22Rv1 (cell line): ENCODE measurements at regions not wholly inside any gene's neighbourhood (a gene's known extent, or its start where the extent isn't known, plus 50 kb on each side); places are given as distances from the start of the nearest gene placed in this dataset.

Source experiments
- ZFX ChIP-seq: fragments of 450-650 bp; IDR thresholded peaks from 2 replicates; pipeline ENCODE4 v1.6.1; 2017; ENCODE audit warnings: antibody characterized with exemption, borderline replicate concordance
- TF ChIP-seq, protein P1 (sequence below): fragments of 450-650 bp; IDR thresholded peaks from 2 replicates; pipeline ENCODE4 v1.5.1; 2017; ENCODE audit warnings: mild to moderate bottlenecking

DNA sequence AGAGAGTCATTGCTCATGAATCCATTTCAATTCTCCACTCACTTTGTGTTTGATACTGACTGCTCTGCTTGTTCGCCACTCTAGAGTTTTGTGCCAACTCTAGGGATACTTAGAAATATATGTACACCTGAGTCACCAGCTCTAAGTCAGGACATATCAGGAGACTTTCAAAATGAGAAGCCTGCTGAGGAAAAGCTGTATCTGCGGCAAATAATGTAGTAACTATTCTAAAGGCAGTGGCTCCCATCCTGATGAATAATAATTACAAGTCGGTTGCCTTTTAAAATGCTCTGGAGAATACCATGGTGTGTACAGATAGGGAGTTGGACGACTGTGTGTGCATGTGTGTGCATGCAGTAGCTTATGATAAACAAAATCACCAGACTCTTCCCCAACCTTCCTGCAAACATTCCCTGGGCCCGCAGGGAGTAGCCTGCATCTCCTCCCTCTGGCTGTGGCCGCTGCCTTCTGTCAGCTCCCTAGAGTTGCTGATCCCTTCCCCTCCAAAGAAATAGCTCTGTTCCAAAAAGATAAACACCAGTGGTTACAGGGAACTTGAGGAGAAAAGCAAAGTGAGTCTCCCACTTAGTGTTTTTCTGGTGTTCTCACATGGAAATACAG, 346.3 kb upstream of the UMPS start:
- TF ChIP-seq, protein P1, sequence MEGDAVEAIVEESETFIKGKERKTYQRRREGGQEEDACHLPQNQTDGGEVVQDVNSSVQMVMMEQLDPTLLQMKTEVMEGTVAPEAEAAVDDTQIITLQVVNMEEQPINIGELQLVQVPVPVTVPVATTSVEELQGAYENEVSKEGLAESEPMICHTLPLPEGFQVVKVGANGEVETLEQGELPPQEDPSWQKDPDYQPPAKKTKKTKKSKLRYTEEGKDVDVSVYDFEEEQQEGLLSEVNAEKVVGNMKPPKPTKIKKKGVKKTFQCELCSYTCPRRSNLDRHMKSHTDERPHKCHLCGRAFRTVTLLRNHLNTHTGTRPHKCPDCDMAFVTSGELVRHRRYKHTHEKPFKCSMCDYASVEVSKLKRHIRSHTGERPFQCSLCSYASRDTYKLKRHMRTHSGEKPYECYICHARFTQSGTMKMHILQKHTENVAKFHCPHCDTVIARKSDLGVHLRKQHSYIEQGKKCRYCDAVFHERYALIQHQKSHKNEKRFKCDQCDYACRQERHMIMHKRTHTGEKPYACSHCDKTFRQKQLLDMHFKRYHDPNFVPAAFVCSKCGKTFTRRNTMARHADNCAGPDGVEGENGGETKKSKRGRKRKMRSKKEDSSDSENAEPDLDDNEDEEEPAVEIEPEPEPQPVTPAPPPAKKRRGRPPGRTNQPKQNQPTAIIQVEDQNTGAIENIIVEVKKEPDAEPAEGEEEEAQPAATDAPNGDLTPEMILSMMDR, result no peak
- no peak for TF ChIP-seq ZFX
